GM21723 (cell line): ENCODE measurements at regions not wholly inside any gene's neighbourhood (a gene's known extent, or its start where the extent isn't known, plus 50 kb on each side); places are given as distances from the start of the nearest gene placed in this dataset.

ENCODE experiments used
- ATAC-seq: cut with Tn5 transposase; IDR thresholded peaks from one replicate; pipeline ENCODE4 v1.9.1; 2021; ENCODE audit warnings: mild to moderate bottlenecking, moderate library complexity; ENCODE audit not compliant: unreplicated experiment

DNA sequence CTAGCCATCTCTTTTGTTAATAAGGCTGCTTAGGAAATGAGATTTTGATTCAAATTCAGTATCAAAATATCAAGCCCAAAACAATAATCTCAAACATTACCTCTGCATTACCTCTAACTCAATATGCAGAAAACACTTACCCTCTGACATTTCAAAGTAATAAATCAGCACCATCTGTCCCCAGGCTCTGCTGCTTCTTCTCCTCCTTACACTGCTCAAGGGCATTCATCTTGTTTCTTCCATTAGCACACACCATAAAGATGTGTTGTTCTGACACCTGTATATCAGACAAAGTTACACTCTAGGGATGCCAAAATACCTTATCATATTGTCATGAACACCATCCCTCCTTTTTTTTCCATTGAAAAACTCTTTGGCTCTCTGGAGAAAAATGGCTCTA lies 1630.3 kb downstream of the RPA4 start:
- no peak for ATAC-seq

DNA sequence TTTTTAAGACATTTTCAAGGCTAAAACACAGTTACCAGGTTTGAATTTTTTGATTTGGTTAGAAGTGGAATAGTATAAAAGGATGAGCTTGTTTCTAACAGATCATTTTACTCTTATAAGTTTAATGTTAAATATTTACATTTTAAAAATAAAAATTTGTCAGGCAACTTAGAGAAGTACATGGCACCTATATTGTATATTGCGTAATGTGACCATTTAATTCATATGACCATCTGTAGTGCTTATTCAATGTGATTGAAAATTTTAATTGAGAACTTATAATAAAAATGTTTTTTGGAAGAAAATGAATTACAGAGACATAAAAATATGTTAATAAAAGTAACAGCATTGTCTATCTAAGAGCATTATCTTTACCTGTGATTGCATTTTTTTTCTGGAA lies 1632.4 kb downstream of the RPA4 start:
- ATAC-seq: no peak

- no peak for ATAC-seq
Measured at GRCh38 chrX:98523026-98523425, 1639.3 kb downstream of the RPA4 start.

GRCh38 chrX:98523521-98523920 lies 1639.8 kb downstream of the RPA4 start:
- ATAC-seq: no peak

DNA sequence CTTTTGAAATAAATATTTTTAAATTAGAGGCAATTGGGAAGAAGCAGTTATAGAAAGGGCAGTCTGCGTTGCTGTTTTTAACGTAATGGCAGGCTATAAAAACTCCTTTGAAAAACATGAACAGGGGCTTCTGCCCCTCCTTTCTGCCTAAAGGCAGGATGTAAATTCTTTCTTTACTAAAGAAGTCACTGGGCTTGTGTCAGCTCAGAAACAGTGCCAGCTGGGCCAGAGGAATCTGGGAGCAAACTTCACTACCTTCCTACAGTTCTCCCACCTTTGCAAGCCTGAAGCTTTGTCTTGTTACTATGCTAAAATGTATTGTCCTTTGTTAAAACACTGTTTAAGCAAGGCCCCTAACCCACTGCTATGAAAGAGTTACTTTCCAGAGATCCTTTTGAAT lies 1664.8 kb downstream of the RPA4 start:
- no peak for ATAC-seq

GRCh38 chrX:98568795-98569194 lies 1685.1 kb downstream of the RPA4 start:
- ATAC-seq: no peak

DNA sequence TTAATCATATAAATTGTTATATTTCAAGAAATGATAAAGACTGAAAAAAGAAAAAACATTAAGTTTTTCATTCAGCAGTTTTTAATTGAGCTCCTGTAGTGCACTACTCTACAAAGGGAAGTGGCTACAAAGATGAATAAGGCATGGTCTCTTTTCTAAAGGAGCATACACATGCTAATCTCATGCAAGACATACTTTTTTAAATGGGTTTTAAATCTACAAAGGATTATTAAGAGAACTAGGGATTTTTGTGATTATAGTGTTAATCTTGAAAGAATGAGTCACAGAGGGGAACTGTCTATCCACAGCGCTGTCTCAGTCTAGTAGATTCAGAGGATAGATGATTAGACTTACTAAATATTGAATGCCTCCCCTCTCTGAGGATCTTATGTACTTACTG lies 1722.2 kb downstream of the RPA4 start:
- no peak for ATAC-seq

DNA sequence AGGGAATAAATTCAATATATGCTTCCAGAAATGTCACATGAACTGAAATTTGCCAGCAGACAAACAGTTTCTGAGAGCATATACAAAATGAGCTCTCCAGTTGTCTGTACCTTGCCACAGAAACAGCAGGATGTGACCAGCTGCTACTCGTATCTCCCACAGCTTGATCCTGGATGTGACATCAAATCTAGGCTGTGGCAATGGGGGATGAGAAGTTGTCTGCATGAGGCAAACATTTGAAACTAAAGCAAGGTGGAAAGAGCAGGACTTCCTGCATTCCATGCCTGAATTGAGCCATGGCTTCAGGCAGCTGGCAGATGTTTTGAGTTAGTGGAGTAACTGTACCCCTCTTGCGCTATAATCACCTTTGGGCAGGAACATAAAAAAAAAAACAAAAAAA lies 1724.0 kb downstream of the RPA4 start:
- ATAC-seq: no peak

DNA sequence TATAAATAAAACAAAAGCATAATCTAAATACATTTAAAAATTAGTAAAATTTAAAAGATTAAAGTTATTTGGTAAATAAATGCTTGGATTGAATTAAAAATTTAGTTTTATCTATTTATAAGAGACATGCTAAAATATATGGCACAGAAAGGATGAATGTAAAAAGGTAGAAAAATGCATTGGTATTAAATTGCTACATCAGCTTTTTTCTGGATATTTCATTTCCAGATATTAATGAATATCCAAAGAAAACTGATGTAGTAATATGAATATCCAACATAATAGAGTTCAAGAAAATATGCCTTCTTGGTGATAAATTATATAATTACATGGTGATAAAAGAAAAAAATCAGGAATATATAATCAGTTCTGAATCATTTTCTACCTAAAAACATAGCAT lies 1743.9 kb downstream of the RPA4 start:
- no peak for ATAC-seq

DNA sequence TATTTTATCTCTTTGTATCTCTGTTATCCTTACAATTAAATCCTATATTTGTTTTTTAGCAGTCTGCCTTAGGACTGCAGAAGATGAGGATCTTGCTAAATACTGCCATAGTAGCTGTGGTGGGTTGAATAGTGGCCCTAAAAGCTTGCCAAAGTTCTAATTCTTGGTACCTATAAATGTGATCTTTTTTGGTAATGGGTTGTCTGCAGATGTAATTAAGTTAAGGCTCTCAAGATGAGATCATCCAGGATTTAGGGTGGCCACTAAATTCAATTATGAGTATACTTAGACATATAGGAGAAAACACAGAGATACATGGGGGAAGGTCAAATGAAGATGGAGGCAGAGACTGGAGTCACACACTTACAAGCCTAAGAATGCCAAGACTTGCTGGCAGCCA lies 1753.7 kb downstream of the RPA4 start:
- ATAC-seq: no peak

GRCh38 chrX:98646351-98646750 lies 1762.6 kb downstream of the RPA4 start:
- ATAC-seq: no peak

DNA sequence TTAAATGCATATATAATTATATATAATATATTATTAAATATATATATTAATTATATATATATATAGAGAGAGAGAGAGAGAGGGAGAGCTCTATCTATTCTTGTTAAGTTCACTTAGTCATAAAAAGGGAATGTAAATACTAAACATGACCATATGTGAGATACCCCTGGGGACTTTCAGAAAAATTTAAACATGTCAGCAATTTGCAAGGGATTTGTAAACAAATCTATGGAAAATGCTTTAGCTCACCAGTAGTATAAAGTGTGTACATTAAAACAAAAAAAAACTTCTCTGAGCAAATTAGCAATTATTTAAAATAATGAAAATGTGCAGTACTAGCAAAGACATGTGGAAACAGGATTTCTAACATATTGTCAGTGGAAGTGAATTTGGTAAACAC lies 1755.5 kb downstream of the PCDH19 start:
- no peak for ATAC-seq
